HG03064 (cell line): ENCODE measurements at regions not wholly inside any gene's neighbourhood (a gene's known extent, or its start where the extent isn't known, plus 50 kb on each side); places are given as distances from the start of the nearest gene placed in this dataset.
"Not testable (repeated sequence)": the region's sequence is repeated elsewhere in the genome, so short reads cannot be mapped to it uniquely, and the experiment has no call there.

Experiments
- ATAC-seq: cut with Tn5 transposase; IDR thresholded peaks from one replicate; pipeline ENCODE4 v1.9.1; 2021; ENCODE audit warnings: low read depth; ENCODE audit not compliant: unreplicated experiment

DNA sequence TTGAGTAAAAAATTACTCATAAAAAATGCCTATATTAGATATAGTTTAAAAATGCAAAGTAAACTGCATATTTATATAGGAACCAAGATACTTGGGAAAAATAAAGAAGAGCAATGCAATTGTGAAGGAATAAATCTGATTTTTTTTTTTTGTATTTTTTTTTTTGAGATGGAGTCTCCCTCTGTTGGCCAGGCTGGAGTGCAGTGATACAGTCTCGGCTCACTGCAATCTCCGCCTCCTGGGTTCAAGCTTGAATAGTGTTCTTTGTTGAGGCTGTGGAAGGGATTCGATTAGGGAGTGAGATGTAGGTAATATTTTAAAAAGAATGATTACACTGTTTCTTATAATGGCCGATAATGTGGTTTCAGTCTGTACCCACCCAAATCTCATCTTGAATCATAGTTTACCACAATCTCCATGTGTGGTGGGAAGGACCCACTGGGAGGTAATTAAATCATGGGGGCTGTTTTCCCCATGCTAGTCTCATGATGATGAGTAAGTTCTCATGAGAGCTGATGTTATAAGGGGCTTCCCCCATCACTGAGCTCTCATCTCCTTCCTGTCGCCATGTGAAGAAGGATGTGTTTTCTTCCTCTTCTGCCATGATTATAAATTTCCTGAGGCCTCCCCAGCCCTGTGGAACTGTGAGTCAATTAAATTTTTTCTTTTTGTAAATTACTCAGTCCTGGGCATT, 1765.9 kb downstream of the PLA2G4A start:
- no peak for ATAC-seq

DNA sequence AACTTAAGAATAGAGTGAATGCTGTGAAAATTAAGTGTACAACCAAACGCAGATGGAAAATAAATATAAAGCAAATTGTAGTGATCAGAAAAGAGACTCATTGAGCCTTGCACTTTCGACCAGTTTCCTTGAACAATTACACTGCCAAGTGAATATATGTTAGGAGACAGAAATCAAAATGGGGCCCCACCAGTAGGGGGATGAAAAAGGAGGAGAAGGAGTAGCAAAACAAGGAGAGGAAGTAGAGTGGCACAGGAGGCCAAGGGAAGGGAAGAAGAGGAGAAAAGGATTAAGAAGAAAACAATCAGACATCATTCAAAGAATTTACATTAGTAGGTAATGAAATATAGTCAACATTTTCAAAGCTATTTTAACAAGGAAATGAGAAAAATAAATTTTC, 1770.6 kb downstream of the PLA2G4A start:
- no peak for ATAC-seq

DNA sequence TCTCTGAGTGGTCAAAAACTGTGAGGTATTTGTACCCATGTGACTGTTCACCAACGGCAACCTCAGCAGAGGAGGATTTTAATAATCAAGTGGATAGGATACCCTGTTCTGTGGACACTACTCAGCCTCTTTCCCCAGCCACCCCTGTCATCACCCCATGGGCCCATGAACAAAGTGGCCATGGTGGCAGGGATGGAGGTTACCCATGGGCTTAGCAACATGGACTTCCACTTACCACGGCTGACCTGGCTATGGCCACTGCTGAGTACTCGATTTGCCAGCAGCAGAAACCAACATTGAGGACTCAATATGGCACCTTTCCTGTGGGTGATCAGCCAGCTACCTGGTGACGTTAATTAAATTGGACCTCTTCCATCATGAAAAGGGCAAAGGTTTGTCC, 1782.7 kb downstream of the PLA2G4A start:
- no peak for ATAC-seq

DNA sequence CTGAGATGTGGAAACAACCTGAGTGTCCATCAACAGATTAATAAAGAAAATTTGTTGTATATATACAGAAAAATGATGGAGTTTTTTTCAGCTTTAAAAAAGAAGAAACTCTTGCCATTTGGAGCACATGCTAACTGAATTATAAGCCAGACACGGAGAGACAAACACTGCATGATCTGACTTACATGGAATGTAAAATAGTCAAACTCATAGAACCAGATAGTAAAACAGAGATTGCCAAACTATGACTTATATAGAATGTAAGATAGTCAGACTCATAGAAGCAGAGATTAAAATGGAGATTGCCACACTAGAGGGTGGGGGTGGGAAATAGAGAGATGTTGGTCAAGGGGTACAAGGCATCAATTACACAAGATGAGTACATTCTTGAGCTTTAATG, 1786.6 kb downstream of the PLA2G4A start:
- ATAC-seq, result no peak

DNA sequence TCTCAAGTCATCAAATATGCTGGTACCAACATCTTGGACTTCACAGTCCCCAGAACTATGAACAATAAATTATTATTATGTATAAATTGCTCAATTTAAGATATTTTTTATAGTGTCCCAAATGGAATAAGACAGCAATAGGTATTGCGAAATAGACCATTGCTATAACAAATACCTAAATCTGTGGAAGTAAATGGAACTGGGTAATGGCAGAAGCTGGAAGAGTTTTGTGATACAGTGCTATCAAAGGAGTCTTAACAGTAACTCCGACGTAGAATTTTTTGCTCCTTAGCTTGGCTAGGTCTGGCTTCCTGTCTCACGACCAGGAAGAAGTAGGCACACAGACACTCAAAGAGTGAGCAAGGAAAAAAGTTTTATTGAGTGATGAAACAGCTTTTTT, 1791.5 kb downstream of the PLA2G4A start:
- no peak for ATAC-seq

DNA sequence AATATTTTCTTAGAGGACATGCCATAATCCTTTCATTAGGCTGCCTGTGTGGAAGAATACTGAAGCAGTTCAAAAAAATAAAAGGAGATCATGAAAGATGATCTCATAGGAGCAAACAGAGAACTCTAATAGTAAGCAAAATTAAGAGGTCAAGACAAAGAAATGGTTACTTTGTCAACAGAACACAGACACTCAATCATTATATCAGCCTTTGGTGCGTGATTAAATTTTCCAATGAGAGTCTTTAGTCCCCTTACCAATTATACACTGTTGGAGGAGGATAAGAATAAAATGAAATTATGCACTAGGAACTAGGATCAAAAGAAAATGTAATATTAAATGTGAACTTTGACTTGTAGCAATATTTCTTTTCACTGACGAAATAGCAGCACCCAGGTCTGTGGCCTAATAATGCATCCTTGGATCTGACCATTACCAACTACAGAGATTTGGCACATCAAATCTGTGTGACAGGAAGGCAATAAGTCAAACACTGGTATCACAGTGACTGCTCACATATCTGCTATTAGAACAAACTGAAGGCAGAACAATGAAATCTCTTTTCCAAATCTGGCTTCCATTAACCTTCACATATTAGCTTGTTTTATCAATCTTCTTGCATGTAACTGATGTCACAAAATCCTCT, 1812.9 kb downstream of the PLA2G4A start:
- no peak for ATAC-seq

DNA sequence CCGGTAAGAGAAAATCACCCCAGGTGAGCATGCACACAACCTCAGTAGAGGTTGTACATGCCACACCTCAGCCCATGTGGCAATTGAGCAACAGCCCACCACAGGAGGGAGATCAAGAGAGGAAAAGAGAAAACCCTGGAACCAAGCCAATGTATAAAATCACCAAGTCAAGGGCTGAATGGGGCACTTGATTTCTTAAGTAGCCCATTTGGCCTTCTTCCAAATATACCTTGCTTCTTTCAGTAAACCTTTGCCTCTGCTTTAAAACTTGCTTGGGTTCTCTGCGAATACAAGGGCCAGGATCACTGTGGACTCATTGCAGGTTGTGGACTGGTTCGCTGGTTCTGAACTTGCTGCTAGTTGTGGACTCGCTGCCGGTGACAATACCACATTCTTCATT, 1814.0 kb downstream of the PLA2G4A start:
- no peak for ATAC-seq

DNA sequence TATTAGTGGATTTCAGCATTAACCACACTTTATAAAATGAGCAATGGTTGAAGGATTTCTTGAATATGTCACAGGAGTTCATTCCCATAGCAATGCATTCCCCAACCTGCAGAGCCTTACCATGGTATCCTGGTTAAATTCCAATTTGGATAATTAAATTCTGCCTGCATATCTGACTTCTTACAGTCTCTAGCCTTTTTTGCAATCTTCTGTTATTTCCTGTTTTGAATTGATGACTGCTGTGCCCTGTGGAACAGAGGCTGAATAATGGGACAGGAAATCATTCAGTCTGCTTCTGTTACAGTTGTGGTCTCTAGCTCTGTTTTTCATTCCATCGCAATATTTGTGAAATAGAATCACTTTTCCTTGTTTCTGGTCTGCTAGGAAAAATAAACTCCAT, 1823.9 kb downstream of the PLA2G4A start:
- ATAC-seq, result no peak

DNA sequence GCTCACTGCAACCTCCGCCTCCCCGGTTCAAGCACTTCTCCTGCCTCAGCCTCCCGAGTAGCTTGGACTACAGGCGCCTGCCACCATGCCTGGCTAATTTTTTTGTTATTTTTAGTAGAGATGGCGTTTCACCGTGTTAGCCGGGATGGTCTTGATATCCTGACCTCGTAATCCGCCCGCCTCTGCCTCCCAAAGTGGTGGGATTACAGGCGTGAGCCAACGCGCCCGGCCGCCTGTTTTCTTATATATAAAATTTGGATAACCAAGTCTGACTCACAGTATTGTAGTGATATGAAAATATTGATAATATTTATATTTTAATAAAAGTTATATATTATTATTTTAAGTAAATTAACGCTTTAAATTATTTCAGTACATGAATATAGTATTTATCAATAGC, 1821.7 kb downstream of the BRINP3 start:
- not testable (repeated sequence) for ATAC-seq

DNA sequence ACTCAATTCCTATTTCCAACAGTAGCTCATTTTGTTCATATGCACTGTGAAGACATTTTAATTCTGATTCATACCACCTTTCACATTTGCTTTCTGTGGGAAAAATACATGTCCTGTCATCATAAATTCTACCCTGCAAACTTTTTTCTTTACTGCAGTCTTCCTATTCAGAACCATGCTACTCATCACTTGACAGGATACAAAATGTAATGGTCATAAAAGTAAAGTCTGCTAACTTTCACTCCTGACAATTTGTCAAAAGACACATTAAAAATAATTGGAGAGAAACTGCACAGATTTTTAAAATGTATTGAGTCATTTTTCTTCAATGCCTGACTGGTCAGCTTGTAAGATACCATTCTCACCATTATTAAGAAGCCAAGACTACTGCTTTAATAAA, 1817.1 kb downstream of the BRINP3 start:
- no peak for ATAC-seq

DNA sequence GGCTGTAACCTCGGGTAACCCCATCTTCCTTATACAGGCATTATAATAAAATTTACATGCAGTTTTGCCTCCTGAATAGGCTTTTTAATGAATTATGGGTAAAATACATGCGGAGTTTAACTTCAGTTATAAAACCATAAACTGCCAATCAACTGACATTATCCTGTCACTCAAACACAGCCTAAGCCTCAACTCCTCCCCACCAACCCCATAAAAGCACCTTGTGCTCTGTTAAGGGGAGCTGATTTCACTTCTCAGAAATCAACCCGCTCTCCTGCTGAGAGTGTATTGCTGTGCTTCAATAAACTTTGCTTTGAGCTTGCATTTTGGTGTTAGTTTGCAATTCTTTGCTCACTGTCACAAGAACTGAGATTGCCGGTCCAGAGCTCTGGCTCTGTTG, 1812.2 kb downstream of the BRINP3 start:
- no peak for ATAC-seq

DNA sequence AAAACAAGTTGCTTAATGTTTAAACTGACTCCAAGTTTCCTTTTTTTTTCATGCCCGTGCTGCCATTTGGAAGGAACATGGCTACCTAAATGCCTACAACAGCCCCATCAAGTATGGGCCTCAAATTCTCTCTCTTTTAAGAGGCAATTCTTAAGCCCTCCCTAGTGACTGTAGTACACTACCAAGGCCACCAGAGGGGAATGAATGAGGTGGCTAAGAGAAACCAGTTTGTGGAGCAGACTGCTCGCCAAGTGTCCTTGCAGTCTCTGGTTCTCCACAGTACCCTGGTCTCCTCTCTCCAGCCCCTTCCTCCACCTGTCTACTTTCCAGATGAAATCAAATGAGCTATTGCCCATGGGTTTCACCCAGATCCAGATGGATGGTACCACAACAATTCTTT, 1809.6 kb downstream of the BRINP3 start:
- ATAC-seq, result no peak

DNA sequence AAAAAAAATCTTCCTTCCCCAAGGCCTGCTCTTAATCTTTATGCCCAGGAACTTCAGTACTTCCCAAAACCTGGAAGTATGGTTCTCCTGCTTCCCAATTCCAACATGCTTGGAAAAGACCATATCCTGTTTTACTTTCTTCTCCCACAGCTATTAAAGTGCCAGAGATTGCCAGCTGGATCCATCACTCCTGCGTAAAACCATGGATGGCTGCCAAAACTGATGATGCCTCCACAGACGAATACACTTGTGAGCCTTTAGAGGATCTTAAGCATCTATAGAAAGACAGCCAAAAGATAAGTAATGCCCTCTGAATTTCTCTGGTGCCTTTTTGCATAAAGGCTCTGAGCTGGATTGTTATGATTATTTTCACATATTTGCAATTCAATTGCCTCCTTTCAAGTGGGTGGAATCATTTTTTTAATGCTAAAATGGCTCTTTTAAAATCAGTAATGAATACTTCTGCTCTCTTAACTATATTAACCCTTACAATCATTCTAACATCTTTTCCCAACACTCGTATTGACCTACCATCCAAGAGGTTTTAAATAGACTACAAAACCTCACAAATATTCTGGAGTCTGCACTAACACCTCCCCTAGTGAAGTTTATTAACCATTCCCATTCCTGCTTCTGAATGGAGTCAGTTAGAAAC, 1807.8 kb downstream of the BRINP3 start:
- ATAC-seq, result no peak

DNA sequence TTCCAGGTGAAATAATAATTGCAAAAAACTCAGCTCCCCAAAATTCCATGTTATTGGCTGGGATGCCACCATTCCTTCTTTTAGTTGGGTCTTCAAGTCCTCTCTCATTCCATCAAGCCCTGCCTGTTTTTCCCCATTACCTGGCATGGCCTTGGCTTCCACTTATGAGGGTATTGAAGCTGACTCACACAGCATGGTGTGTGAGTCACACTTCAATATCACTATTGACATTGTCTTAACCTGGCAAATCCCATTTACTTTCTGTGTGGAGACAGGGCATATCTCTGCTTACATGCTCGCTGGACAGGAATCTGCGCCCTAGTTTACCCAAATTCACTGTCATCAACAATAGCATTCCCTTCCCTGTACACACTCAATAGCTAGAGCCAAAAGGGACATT, 1806.8 kb downstream of the BRINP3 start:
- no peak for ATAC-seq

DNA sequence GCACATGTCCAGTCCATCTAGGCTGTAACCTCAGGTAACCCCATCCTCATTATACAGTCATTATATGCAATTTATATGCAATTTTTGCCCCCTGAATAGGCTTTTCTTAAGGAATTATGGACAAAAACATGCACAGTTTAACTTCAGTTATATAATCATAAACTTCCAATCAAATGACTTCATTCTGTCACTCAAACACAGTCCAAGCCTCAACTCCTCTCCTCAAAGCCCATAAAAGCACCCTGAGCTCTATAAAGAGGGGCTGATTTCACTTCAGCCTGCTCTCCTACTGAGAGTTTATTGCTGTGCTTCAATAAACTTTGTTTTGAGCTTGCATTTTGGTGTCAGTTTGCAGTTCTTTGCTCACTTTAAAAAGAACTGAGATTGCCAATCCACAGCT, 1805.5 kb downstream of the BRINP3 start:
- no peak for ATAC-seq

DNA sequence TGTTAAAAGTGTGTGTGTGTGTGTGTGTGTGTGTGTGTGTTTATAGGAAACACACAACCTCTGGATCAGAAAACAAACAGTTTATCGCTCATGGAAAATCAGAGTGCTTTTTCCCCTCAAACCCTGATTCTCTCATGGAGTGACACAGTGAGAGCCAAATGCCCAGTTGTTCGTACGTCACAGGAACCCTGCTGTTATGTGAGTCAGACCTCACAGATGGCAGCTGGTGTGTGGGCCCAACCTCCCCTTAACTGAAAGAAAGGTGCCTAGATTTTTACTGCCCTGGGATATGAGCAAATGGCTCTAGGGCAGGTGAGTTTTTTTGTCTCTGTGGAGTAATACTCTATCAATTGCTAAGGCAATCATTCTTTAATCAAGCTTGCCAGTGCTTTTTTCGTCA, 1788.1 kb downstream of the BRINP3 start:
- ATAC-seq, result no peak

DNA sequence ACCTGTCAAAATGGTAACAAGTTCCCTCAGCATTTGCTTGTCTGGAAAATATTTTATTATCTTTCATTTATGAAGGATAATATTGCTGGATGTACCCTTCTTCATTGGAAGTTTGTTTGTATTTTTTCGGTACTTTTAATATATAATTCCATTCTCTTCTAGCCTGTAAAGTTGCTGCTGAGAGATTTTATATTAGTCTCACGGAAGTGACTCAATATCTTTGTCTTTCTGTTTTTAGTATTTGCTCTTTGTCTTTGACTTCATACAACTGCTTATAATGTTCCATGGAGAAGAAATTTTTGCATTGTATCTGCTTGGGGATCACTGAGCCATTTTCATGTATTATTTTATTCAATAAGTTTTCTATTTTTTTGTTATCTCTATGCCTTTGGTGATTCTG, 1777.5 kb downstream of the BRINP3 start:
- ATAC-seq, result no peak

DNA sequence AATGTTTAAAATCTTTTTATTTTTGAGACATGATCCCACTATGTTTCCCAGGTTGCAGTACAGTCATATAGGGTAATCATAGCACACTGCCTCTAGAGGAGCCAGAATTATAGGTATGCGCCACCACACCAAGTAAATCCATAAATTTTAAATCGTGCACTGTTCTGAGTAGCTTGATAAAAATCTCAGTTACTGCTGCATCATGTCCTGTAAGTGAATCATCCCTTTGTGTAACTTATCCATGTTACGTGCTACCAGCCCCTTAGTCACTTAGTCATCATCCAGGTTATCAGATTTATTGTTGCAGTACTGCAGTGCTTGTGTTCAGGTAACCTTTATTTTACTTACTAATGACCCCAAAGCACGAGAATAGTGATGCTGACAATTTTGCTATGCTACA, 1770.9 kb downstream of the BRINP3 start:
- ATAC-seq, result no peak

DNA sequence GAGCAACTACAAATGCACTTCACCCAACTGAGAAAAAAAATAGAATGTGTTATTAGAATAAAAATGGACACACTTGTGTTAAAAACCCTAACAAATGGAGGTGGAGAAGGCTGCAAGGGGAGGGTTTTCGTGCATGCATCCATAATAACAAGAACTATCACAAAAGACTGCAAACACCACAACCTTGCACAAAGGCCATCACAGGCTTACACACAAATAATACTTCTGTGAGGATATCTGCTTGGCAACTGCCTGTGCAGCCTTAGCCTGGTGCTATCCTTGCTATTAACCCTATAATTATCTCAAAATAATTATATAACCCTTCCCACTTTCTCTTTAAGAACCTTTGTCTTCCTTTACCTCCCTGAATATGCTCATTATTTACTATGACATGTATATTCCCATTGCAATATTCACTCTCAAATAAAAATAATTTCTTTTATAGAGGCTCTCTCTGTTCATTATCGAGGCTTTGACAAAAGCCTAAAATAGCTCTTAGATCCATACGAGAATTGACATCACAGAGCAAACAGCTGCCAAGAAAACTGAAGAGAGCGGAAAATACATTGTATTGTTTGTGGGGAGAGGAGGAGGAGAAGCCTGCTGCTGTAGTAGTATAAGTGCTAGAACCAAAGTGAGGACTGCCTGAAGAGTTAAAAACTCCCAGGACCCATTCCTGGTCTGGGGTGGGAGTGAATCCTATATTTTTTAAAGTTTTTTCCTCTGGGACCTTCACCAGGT, 1768.7 kb downstream of the BRINP3 start:
- no peak for ATAC-seq

DNA sequence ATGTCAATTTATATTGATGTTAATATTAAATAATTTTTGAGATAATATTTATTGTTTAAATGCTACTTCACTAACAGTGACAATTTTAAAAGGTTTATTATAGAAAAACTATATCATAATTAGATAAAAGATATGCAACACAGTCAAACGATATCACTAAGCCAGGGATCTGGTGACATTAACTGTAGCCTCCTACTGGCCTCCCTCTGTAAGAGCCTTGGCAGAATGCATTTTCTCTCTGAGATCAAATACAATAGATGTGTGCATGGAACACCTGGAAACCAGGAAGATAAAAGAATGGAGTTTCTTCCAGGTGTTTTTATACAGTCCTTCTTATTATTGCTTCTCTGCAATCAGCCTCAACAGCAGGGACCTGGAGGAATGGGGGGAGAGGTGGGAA, 1762.1 kb downstream of the BRINP3 start:
- ATAC-seq, result no peak

DNA sequence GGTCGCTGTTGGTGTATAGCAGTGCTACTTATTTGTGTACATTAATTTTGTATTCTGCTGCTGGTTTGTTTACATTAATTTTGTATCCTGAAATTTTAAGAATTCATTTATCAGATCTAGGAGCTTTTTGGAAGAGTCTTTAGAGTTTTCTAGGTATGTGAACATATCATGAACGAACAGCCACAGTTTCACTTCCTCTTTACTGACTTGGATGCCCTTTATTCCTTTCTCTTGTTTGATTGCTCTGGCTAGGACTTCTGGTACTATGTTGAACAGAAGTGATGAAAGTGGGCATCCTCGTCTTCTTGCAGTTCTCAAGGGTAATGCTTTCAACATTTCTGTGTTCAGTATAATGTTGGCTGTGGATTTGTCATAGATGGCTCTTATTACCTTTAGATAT, 1757.9 kb downstream of the BRINP3 start:
- no peak for ATAC-seq
